AG09309 (cell line): ENCODE measurements at regions not wholly inside any gene's neighbourhood (a gene's known extent, or its start where the extent isn't known, plus 50 kb on each side); places are given as distances from the start of the nearest gene placed in this dataset.

Experiments used
- DNase-seq: peaks from one replicate; pipeline ENCODE4 v3.0.0-alpha.2; 2010; ENCODE audit warnings: low read depth
- H3K4me3 ChIP-seq: 2 replicates; pipeline ENCODE4 v1.5.1; 2011; ENCODE audit warnings: mild to moderate bottlenecking, low read depth, low read length, moderate library complexity; ENCODE audit not compliant: control insufficient read depth
- CTCF ChIP-seq: IDR thresholded peaks from 2 replicates; pipeline ENCODE4 v1.5.1; 2011; ENCODE audit warnings: mild to moderate bottlenecking, low read depth, low read length, inconsistent platforms; ENCODE audit not compliant: insufficient read depth, control insufficient read depth; ENCODE audit errors: missing control alignments

- DNase-seq: no peak
- no peak for TF ChIP-seq CTCF
Measured at GRCh38 chr7:120181499-120181898, 91.5 kb upstream of the KCND2 start.

DNA sequence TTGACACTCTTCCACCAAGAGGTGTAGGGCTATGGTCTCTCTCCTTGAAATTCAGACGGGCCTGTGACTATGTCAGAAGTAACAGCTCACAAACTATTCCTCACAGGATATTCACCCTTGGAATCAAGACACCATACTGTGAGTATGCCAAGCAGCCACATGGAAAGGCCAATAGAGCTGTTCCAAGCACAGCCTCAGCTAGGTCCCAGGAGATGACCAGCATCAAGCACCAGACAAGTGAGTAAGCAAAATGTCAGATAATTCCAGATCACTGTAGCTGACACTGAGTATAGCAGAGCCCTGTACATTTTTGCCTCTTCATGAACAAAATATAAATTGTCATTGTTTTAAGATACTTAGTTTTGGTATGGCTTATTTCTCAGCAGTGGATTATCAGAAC is 88.1 kb upstream of the KCND2 start:
- DNase-seq: no peak
- TF ChIP-seq CTCF: no peak

More at GRCh38 chr7:120181499-120181898, 91.5 kb upstream of the KCND2 start:
- no peak overlapping the region for H3K4me3 ChIP-seq

GRCh38 chr7:120185940-120186682 is 86.9 kb upstream of the KCND2 start:
- DNase-seq: no peak
- H3K4me3 ChIP-seq: no peak overlapping the region
- no peak for TF ChIP-seq CTCF

More for the DNA sequence above, 88.1 kb upstream of the KCND2 start:
- no peak overlapping the region for H3K4me3 ChIP-seq

DNA sequence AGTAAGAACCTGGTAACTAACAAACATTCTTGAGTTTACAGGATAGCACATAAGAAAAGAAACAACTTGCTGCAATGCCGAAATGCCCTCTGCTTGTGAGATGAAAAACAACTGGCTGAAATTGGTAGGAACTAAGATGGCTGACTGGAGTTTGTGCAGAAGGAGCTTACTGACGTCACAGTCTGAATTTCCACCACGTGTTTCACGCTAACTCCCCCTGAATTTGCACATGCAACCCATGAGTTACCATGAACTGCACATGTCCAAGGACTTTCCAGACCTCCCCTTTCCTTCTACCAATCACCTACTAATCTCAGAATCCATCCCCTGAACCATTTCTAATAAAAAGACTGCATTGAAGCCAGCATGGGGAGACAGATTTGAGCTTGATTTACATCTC is 86.3 kb upstream of the KCND2 start:
- DNase-seq: no peak
- H3K4me3 ChIP-seq: no peak overlapping the region
- no peak for TF ChIP-seq CTCF

DNA sequence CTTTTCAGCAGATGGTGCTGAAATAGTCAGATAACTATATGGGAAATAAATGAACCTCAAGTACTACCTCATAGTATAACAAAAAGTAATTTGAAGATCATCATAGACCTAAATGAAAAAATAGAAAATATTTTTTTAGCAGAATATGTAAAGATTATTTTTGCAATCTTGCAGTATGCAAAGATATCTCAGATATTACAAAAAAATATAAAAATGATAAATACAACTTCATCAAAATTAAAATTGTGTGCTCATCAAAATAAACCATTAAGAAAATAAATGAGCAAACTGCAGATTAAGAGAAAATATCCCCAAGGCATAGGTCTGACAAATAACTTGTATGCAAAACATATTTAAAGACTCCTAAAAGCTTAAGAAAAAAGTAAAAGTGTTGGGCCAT is 83.4 kb upstream of the KCND2 start:
- H3K4me3 ChIP-seq: no peak overlapping the region
- TF ChIP-seq CTCF: no peak
- DNase-seq: no peak

- H3K4me3 ChIP-seq: no peak overlapping the region
- no peak for TF ChIP-seq CTCF
- no peak for DNase-seq
Measured at GRCh38 chr7:120190109-120190508, 82.9 kb upstream of the KCND2 start.
